ENCODE measurements at regions not wholly inside any gene's neighbourhood (a gene's known extent, or its start where the extent isn't known, plus 50 kb on each side); places are given as distances from the start of the nearest gene placed in this dataset.

GRCh38 chr9:90444609-90445204 lies 197.9 kb downstream of the DIRAS2 start:
- TF ChIP-seq E2F4 (IDR thresholded peaks at IDR 0.05; ENCODE audit: low read depth, low read length) (no peak), BRCA1 (IDR thresholded peaks at IDR 0.05; ENCODE audit: low read depth, low read length) (no peak), SIX5 (IDR thresholded peaks at IDR 0.05; ENCODE audit: low read depth, low read length, severe bottlenecking) (no peak), POLR2AphosphoS2 (IDR thresholded peaks at IDR 0.05; ENCODE audit: low read depth, low read length) (no peak), ZNF274 (IDR thresholded peaks at IDR 0.05; ENCODE audit: insufficient read depth, insufficient read length) (no peak), ETV6 (conservative IDR thresholded peaks at IDR 0.05 in 1 of 2, IDR thresholded peaks at IDR 0.05 in 1 of 2; ENCODE audit: borderline replicate concordance in 1 of 2, low read depth in 1 of 2) (no peak), NR2C2 (IDR thresholded peaks at IDR 0.05; ENCODE audit: borderline replicate concordance, control insufficient read depth, insufficient read length, low read depth) (no peak), RAD51 (IDR thresholded peaks at IDR 0.05) (no peak), ZNF592 (IDR thresholded peaks at IDR 0.05) (no peak)
